ENCODE measurements at regions not wholly inside any gene's neighbourhood (a gene's known extent, or its start where the extent isn't known, plus 50 kb on each side); places are given as distances from the start of the nearest gene placed in this dataset.

DNA sequence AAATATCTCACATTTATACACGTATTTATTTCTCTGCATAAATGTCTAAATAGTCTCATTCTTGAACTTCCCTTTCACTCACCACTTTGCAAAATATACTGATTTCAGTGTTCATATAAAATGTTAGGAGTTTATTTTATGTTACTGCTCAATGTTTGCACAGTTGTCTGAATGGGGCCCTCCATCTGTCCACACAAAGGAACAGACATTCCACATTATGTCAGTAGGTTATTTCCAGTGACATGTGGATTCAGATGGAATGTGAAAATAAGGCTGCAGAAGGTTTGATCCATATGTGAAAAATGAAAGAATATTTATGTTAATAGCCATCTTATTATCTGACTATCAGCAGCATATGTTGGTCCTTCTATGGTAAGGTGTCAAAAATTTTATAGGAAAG, 994.4 kb upstream of the SEL1L start:
- FAIRE-seq = no peak
- Histone ChIP-seq H3K4me3 (ENCODE audit: low read depth, low read length) (no peak overlapping the region), H3K36me3 (ENCODE audit: control insufficient read depth, insufficient read depth, low read length) (no peaks in the 10 kb centered on the region), H3K27me3 (ENCODE audit: control insufficient read depth, insufficient read depth, low read length) (no peaks in the 10 kb centered on the region)
- no peak for DNase-seq (ENCODE audit: low read depth)
- TF ChIP-seq, protein P1, sequence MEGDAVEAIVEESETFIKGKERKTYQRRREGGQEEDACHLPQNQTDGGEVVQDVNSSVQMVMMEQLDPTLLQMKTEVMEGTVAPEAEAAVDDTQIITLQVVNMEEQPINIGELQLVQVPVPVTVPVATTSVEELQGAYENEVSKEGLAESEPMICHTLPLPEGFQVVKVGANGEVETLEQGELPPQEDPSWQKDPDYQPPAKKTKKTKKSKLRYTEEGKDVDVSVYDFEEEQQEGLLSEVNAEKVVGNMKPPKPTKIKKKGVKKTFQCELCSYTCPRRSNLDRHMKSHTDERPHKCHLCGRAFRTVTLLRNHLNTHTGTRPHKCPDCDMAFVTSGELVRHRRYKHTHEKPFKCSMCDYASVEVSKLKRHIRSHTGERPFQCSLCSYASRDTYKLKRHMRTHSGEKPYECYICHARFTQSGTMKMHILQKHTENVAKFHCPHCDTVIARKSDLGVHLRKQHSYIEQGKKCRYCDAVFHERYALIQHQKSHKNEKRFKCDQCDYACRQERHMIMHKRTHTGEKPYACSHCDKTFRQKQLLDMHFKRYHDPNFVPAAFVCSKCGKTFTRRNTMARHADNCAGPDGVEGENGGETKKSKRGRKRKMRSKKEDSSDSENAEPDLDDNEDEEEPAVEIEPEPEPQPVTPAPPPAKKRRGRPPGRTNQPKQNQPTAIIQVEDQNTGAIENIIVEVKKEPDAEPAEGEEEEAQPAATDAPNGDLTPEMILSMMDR (IDR thresholded peaks at IDR 0.05; ENCODE audit: insufficient read depth, low read length, severe bottlenecking) = no peak

DNA sequence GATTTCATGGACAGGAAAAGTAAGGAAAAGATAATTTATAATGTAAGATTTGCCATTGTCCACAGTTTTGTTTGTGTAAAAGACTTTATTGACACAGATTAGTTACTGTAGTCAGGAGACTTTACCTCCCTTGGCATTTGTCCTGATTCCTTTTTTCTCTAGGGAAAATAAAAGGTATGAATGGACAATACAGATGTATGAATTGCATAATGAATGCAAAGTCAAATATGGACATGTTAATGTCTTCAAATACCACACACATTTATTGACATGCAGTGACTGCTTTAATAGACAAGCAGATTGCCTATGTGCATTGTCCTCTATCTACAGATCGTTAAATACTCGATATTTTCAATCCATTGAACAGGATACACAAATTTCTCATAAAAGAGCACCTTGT, 999.7 kb upstream of the SEL1L start:
- H3K27me3 ChIP-seq (ENCODE audit: control insufficient read depth, insufficient read depth, low read length) = no peaks in the 10 kb centered on the region
- no peaks in the 10 kb centered on the region for H3K36me3 ChIP-seq (ENCODE audit: control insufficient read depth, insufficient read depth, low read length)
- TF ChIP-seq, protein P1 (IDR thresholded peaks at IDR 0.05; ENCODE audit: insufficient read depth, low read length, severe bottlenecking) = no peak
- no peak overlapping the region for H3K4me3 ChIP-seq (ENCODE audit: low read depth, low read length)
- FAIRE-seq (no peak), DNase-seq (ENCODE audit: low read depth) (no peak)

DNA sequence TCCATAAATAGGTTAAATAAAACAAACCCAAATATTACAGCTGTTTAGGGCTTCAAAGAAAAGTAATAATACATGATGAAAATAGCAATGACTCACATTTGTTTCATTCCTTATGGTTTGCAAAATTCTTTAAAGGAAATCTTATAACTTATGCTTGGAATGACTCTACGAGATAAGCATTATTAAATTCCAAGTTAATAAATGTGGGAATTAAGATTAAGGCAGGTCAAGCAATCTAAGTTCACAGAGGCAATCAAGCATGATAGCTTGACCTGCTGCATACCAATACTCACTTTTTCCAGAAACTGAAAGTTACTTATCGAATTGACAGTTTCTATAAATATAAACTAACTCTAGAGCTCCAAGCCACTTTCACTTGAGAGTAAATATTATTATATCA, 1002.9 kb upstream of the SEL1L start:
- FAIRE-seq (no peak), DNase-seq (ENCODE audit: low read depth) (no peak)
- H3K36me3 ChIP-seq (ENCODE audit: control insufficient read depth, insufficient read depth, low read length) = no peaks in the 10 kb centered on the region
- TF ChIP-seq, protein P1 (IDR thresholded peaks at IDR 0.05; ENCODE audit: insufficient read depth, low read length, severe bottlenecking) = no peak
- H3K4me3 ChIP-seq (ENCODE audit: low read depth, low read length) = no peak overlapping the region
- H3K27me3 ChIP-seq (ENCODE audit: control insufficient read depth, insufficient read depth, low read length) = no peaks in the 10 kb centered on the region

DNA sequence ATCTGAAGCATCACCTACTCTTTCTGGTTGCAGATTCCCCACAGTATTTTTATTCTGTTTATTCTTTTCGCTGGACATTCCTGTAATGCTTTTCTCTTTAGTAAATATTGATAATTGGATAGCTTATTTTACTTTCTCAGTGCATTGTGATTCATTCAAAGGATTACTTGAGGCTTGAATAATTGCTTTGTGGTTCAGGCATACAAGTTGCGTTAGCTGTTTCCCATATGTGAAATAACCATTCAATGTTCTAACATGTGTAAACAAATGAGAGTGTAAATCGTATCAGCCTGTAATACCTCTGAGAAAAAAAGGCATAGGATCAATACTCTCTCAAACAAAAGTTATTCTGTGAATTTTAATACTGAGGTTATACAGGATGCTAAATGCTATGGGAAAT, 1004.2 kb upstream of the SEL1L start:
- no peaks in the 10 kb centered on the region for H3K27me3 ChIP-seq (ENCODE audit: control insufficient read depth, insufficient read depth, low read length)
- FAIRE-seq (no peak), DNase-seq (ENCODE audit: low read depth) (no peak)
- TF ChIP-seq, protein P1 (IDR thresholded peaks at IDR 0.05; ENCODE audit: insufficient read depth, low read length, severe bottlenecking) = no peak
- H3K36me3 ChIP-seq (ENCODE audit: control insufficient read depth, insufficient read depth, low read length) = no peaks in the 10 kb centered on the region
- H3K4me3 ChIP-seq (ENCODE audit: low read depth, low read length) = no peak overlapping the region

DNA sequence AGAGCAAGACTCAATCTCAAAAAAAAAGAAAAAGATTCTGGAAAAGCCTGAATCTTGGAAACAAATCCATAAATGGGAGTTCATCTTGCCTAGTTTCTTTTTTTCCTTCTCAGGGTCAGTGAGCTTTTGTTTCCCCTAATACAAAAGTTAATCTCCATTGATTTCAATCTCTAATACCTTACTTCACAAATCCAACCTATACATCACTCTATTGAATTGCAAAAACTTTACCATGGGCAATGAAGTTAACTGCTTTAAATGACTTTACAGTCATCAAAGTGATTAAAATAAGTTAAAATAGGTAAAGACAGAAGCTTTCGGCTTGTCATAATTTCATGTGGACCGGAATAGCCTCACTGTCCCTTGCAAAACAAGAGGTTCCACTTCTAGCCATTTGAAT, 1012.7 kb upstream of the SEL1L start:
- Histone ChIP-seq H3K36me3 (ENCODE audit: control insufficient read depth, insufficient read depth, low read length) (no peaks in the 10 kb centered on the region), H3K4me3 (ENCODE audit: low read depth, low read length) (no peak overlapping the region), H3K27me3 (ENCODE audit: control insufficient read depth, insufficient read depth, low read length) (no peaks in the 10 kb centered on the region)
- no peak for DNase-seq (ENCODE audit: low read depth)
- no peak for FAIRE-seq
- TF ChIP-seq, protein P1 (IDR thresholded peaks at IDR 0.05; ENCODE audit: insufficient read depth, low read length, severe bottlenecking) = no peak

DNA sequence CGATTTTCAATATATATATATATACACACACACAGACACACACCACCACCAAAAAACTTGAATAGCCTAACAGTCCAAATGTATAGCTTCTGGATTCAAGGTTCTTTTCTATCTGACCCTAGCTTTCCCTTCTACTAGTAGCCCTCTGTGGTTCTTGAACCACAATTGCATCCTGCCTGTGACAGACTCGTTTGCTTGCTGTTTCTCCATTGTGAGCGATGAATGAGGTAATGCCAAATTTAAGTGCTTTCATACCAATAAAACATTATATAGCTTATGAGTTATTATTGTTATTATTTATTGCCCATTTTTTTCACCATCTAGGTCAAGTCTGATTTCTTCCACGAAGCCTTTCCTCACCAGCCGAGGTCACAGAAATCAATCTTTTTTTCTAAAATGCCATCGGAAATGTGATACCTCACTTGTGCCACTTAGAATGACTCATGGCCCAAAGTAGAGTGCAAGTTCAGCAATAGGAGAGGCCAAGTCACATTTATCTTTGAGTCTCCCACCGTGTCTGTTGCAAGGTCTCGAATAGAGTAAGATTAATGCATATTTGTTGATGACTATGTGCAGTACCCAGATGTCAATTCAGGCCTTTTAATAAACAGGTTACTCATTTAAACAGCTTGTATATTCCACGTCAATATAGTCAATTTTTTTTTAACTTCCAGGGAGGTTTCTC, 1015.8 kb upstream of the SEL1L start:
- DNase-seq (ENCODE audit: low read depth) (no peak), FAIRE-seq (no peak)
- Histone ChIP-seq H3K4me3 (ENCODE audit: low read depth, low read length) (no peak overlapping the region), H3K36me3 (ENCODE audit: control insufficient read depth, insufficient read depth, low read length) (no peaks in the 10 kb centered on the region), H3K27me3 (ENCODE audit: control insufficient read depth, insufficient read depth, low read length) (no peaks in the 10 kb centered on the region)
- TF ChIP-seq, protein P1 (IDR thresholded peaks at IDR 0.05; ENCODE audit: insufficient read depth, low read length, severe bottlenecking) = no peak
